ENCODE measurements at regions not wholly inside any gene's neighbourhood (a gene's known extent, or its start where the extent isn't known, plus 50 kb on each side); places are given as distances from the start of the nearest gene placed in this dataset.
A peak's percentile ranks its signal among the peaks of the same experiment; 100 is the strongest.

GRCh38 chr10:44260286-44260928, 124.5 kb downstream of the CXCL12 start:
- Histone ChIP-seq H3K27me3 (replicated peaks; ENCODE audit: control insufficient read depth, insufficient read depth, low read length) (no peaks in the 10 kb centered on the region), H3K36me3 (ENCODE audit: control insufficient read depth, insufficient read depth, low read length) (no peaks in the 10 kb centered on the region), H3K4me3 (ENCODE audit: low read depth, low read length) (no peak overlapping the region), H3K4me1 (peaks cover 15% of the 10 kb centered on the region), H3K9me3 (peaks cover 3% of the 10 kb centered on the region; the same call in 1 of the 2 replicates)
- no peak overlapping the region for H3K27ac Mint-ChIP-seq (ENCODE audit: unreplicated experiment)
- ChIA-PET CTCF (no interaction called here), POLR2A (no interaction called here)
- no TSS peak for BruUV-seq (replicated peaks)
- H3K27me3 Mint-ChIP-seq (ENCODE audit: insufficient read depth, unreplicated experiment) = no peaks in the 10 kb centered on the region
- intact Hi-C loops (cut with micrococcal nuclease; ENCODE audit: unreplicated experiment) = no loop called here
- H3K9me3 Mint-ChIP-seq (ENCODE audit: unreplicated experiment) = peaks cover 9% of the 10 kb centered on the region
- H3K4me3 Mint-ChIP-seq (ENCODE audit: unreplicated experiment) = no peak overlapping the region
- H3K36me3 Mint-ChIP-seq (ENCODE audit: insufficient read depth, unreplicated experiment) = no peaks in the 10 kb centered on the region
- no peaks in the 10 kb centered on the region for H3K4me1 Mint-ChIP-seq (ENCODE audit: low read depth, unreplicated experiment)
- DNase-seq = no peak
- TF ChIP-seq CTCF (IDR thresholded peaks at IDR 0.05; ENCODE audit: insufficient read depth in 1 of 2, low read depth in 1 of 2, low read length in 1 of 2, severe bottlenecking in 1 of 2, unreplicated experiment in 1 of 2) = no peak

GRCh38 chr10:44259090-44259874, 125.6 kb downstream of the CXCL12 start:
- Mint-ChIP-seq H3K4me3 (ENCODE audit: unreplicated experiment) (no peak overlapping the region), H3K9me3 (ENCODE audit: unreplicated experiment) (peaks cover 4% of the 10 kb centered on the region), H3K4me1 (ENCODE audit: low read depth, unreplicated experiment) (no peaks in the 10 kb centered on the region), H3K36me3 (ENCODE audit: insufficient read depth, unreplicated experiment) (no peaks in the 10 kb centered on the region), H3K27me3 (ENCODE audit: insufficient read depth, unreplicated experiment) (no peaks in the 10 kb centered on the region), H3K27ac (ENCODE audit: unreplicated experiment) (peak overlapping the region; percentile 32)
- ChIA-PET CTCF (no interaction called here), POLR2A (no interaction called here)
- no peak for TF ChIP-seq CTCF (IDR thresholded peaks at IDR 0.05; ENCODE audit: insufficient read depth in 1 of 2, low read depth in 1 of 2, low read length in 1 of 2, severe bottlenecking in 1 of 2, unreplicated experiment in 1 of 2)
- H3K4me3 ChIP-seq (ENCODE audit: low read depth, low read length) = no peak overlapping the region
- H3K4me1 ChIP-seq = peaks cover 15% of the 10 kb centered on the region
- peak; percentile 55 to 66 for DNase-seq
- BruUV-seq (replicated peaks) = no TSS peak
- no peaks in the 10 kb centered on the region for H3K36me3 ChIP-seq (ENCODE audit: control insufficient read depth, insufficient read depth, low read length)
- intact Hi-C loops (cut with micrococcal nuclease; ENCODE audit: unreplicated experiment) = no loop called here
- H3K27me3 ChIP-seq (replicated peaks; ENCODE audit: control insufficient read depth, insufficient read depth, low read length) = no peaks in the 10 kb centered on the region
- peaks cover 3% of the 10 kb centered on the region; the same call in 1 of the 2 replicates for H3K9me3 ChIP-seq

- DNase-seq = no peak
- no peaks in the 10 kb centered on the region for H3K36me3 ChIP-seq (ENCODE audit: control insufficient read depth, insufficient read depth, low read length)
- H3K4me3 Mint-ChIP-seq (ENCODE audit: unreplicated experiment) = no peak overlapping the region
- no peak overlapping the region for H3K4me3 ChIP-seq (ENCODE audit: low read depth, low read length)
- no peaks in the 10 kb centered on the region for H3K36me3 Mint-ChIP-seq (ENCODE audit: insufficient read depth, unreplicated experiment)
- H3K27me3 ChIP-seq (replicated peaks; ENCODE audit: control insufficient read depth, insufficient read depth, low read length) = no peaks in the 10 kb centered on the region
- BruUV-seq (replicated peaks) = no TSS peak
- peaks cover 3% of the 10 kb centered on the region; the same call in 1 of the 2 replicates for H3K9me3 ChIP-seq
- H3K27ac Mint-ChIP-seq (ENCODE audit: unreplicated experiment) = peak overlapping the region; percentile 32
- H3K27me3 Mint-ChIP-seq (ENCODE audit: insufficient read depth, unreplicated experiment) = no peaks in the 10 kb centered on the region
- no peaks in the 10 kb centered on the region for H3K4me1 Mint-ChIP-seq (ENCODE audit: low read depth, unreplicated experiment)
- intact Hi-C loops (cut with micrococcal nuclease; ENCODE audit: unreplicated experiment) = no loop called here
- H3K9me3 Mint-ChIP-seq (ENCODE audit: unreplicated experiment) = no peaks in the 10 kb centered on the region
- peaks cover 15% of the 10 kb centered on the region for H3K4me1 ChIP-seq
- CTCF ChIA-PET = no interaction called here
- TF ChIP-seq CTCF (IDR thresholded peaks at IDR 0.05; ENCODE audit: insufficient read depth in 1 of 2, low read depth in 1 of 2, low read length in 1 of 2, severe bottlenecking in 1 of 2, unreplicated experiment in 1 of 2) = no peak
- POLR2A ChIA-PET = no interaction called here
Observed at GRCh38 chr10:44258460-44259089, 126.3 kb downstream of the CXCL12 start.
